Retinal pigment epithelial cell (primary cell): ENCODE measurements at regions not wholly inside any gene's neighbourhood (a gene's known extent, or its start where the extent isn't known, plus 50 kb on each side); places are given as distances from the start of the nearest gene placed in this dataset.

ENCODE experiments used
- DNase-seq: peaks from one replicate; pipeline ENCODE4 v3.0.0-alpha.2; 2010; ENCODE audit warnings: low read depth
- H3K4me3 ChIP-seq: 2 replicates; pipeline ENCODE4 v1.5.1; 2011; ENCODE audit warnings: mild to moderate bottlenecking, low read length, control low read depth, moderate library complexity
- TF ChIP-seq, protein P1 (sequence below): conservative IDR thresholded peaks from 2 replicates; pipeline ENCODE4 v1.5.1; 2011; ENCODE audit warnings: low read depth, low read length, control low read depth, inconsistent platforms

GRCh38 chr16:54519161-54519695 lies 232.6 kb upstream of the IRX3 start:
- TF ChIP-seq, protein P1, sequence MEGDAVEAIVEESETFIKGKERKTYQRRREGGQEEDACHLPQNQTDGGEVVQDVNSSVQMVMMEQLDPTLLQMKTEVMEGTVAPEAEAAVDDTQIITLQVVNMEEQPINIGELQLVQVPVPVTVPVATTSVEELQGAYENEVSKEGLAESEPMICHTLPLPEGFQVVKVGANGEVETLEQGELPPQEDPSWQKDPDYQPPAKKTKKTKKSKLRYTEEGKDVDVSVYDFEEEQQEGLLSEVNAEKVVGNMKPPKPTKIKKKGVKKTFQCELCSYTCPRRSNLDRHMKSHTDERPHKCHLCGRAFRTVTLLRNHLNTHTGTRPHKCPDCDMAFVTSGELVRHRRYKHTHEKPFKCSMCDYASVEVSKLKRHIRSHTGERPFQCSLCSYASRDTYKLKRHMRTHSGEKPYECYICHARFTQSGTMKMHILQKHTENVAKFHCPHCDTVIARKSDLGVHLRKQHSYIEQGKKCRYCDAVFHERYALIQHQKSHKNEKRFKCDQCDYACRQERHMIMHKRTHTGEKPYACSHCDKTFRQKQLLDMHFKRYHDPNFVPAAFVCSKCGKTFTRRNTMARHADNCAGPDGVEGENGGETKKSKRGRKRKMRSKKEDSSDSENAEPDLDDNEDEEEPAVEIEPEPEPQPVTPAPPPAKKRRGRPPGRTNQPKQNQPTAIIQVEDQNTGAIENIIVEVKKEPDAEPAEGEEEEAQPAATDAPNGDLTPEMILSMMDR = no peak
- no peak overlapping the region for H3K4me3 ChIP-seq
- no peak for DNase-seq

- TF ChIP-seq, protein P1 = no peak
- no peak overlapping the region for H3K4me3 ChIP-seq
- DNase-seq = no peak
Measured at GRCh38 chr16:54517181-54517580, 230.6 kb upstream of the IRX3 start.

DNA sequence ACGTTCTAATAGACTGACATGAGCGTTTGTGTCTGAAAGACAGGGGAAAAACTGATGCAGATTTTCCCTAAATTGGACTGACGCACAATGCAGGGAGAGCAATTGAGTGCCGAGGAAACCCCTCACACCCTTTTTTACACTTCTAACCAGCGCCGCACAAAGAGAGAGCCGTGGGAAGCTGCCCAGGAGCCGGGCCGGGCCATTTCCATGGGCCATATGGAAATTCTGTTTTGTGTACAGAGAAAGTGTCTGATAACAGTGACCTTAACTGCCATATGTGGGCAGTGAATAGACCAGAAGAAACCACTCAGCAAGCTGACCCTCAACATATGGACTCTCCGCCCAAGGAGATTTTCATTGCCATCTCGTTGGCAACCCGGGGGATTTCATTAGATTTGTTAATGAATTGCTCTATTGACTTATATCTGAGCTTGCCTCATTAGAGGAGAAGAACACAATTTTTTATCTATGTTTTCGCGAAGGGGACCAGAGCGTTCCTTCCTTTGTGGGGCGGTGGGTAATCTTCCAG lies 225.9 kb upstream of the IRX3 start:
- no peak for DNase-seq
- no peak overlapping the region for H3K4me3 ChIP-seq
- TF ChIP-seq, protein P1 = no peak

- TF ChIP-seq, protein P1 = no peak
- H3K4me3 ChIP-seq = no peak overlapping the region
- DNase-seq = no peak
Measured at GRCh38 chr16:54511222-54511731, 224.7 kb upstream of the IRX3 start.

- no peak overlapping the region for H3K4me3 ChIP-seq
- DNase-seq = no peak
- TF ChIP-seq, protein P1 = no peak
Measured at GRCh38 chr16:54510685-54511221, 224.2 kb upstream of the IRX3 start.

- TF ChIP-seq, protein P1 = no peak
- DNase-seq = no peak
- no peak overlapping the region for H3K4me3 ChIP-seq
Measured at GRCh38 chr16:54509456-54509855, 222.9 kb upstream of the IRX3 start.

GRCh38 chr16:54508351-54508750 lies 221.8 kb upstream of the IRX3 start:
- no peak for DNase-seq
- no peak overlapping the region for H3K4me3 ChIP-seq
- TF ChIP-seq, protein P1 = no peak
